ENCODE measurements at regions not wholly inside any gene's neighbourhood (a gene's known extent, or its start where the extent isn't known, plus 50 kb on each side); places are given as distances from the start of the nearest gene placed in this dataset.
"Not testable (repeated sequence)": the region's sequence is repeated elsewhere in the genome, so short reads cannot be mapped to it uniquely, and the experiment has no call there.

DNA sequence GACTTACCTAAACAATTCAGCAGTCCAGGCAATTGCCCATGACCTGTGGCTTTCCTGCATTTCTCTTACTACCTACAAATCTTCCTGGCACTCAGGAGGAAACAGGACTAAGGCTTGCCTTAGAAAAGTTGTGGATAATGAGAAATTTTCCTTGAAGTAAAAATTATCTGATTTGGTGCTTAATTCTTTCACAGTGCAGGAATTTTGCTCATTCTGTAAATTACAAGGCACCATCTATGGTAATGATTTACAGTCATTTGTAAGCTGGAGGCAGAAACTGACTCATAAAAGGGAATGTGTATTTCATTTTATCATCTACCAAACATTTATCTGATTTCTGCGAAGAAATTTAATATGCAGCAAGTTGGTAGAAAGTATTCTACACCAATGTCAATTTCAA lies 211.5 kb upstream of the FKBP1C start:
- no peak for ATAC-seq

DNA sequence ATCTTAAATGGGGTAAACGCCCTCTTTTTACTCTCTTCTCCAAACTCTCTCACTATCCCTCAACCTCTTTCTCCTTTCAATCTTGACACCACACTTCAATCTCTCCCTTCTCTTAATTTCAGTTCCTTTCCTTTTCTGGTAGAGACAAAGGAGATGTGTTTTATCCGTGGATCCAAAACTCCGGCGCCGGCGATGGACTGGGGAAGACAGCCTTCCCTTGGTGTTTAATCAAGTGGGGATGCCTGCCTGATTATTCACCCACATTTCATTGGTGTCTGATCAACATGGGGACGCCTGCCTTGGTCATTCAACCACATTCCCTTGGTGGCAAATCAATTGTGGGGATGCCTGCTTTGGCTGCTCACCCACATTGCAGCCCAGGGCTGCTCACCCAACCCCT lies 205.3 kb upstream of the FKBP1C start:
- intact Hi-C loops (cut with DNase I): not testable (repeated sequence)

More for the DNA sequence above, 211.5 kb upstream of the FKBP1C start:
- Histone ChIP-seq H3K36me3 (no peaks in the 10 kb centered on the region), H3K4me1 (no peaks in the 10 kb centered on the region), H3K27ac (no peak overlapping the region), H3K4me3 (no peak overlapping the region), H3K27me3 (no peaks in the 10 kb centered on the region), H3K9me3 (peaks cover 0 to 3% of the 10 kb centered on the region in 2 donors)
- intact Hi-C loops (cut with DNase I): no loop called here
- no peak for DNase-seq
- TF ChIP-seq CTCF (IDR thresholded peaks at IDR 0.05): no peak

DNA sequence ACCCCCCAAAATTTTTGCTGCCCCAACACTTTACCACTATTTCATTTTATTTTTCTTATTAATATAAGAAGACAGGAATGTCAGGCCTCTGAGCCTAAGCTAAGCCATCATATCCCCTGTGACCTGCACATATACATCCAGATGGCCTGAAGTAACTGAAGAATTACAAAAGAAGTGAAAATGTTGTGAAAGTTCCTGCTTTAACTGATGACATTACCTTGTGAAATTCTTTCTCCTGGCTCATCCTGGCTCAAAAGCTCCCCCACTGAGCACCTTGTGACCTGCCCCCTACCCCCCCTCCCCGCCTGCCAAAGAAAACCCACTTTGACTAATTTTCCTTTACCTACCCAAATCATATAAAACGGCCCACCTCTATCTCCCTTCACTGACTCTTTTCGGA lies 200.3 kb upstream of the FKBP1C start:
- H3K36me3 ChIP-seq; H3K9me3 ChIP-seq; ATAC-seq; H3K27ac ChIP-seq; DNase-seq; intact Hi-C loops (cut with DNase I); H3K4me3 ChIP-seq; H3K27me3 ChIP-seq; H3K4me1 ChIP-seq: not testable (repeated sequence)

More for the DNA sequence above, 205.3 kb upstream of the FKBP1C start:
- DNase-seq: peak in 1 of 4 donors; percentile 71
- not testable (repeated sequence) for H3K27ac ChIP-seq, H3K4me3 ChIP-seq, ATAC-seq, H3K9me3 ChIP-seq, H3K36me3 ChIP-seq, H3K4me1 ChIP-seq, H3K27me3 ChIP-seq

- TF ChIP-seq CTCF (IDR thresholded peaks at IDR 0.05): no peak
- peaks cover 0 to 2% of the 10 kb centered on the region in 2 donors for H3K9me3 ChIP-seq
- H3K27ac ChIP-seq: no peak overlapping the region
- intact Hi-C loops (cut with DNase I): no loop called here
- DNase-seq (no peak), ATAC-seq (no peak)
- no peaks in the 10 kb centered on the region for H3K27me3 ChIP-seq
- no peaks in the 10 kb centered on the region for H3K36me3 ChIP-seq
- no peak overlapping the region for H3K4me3 ChIP-seq
- H3K4me1 ChIP-seq: no peaks in the 10 kb centered on the region
Observed at GRCh38 chr6:63014290-63014689, 197.0 kb upstream of the FKBP1C start.

DNA sequence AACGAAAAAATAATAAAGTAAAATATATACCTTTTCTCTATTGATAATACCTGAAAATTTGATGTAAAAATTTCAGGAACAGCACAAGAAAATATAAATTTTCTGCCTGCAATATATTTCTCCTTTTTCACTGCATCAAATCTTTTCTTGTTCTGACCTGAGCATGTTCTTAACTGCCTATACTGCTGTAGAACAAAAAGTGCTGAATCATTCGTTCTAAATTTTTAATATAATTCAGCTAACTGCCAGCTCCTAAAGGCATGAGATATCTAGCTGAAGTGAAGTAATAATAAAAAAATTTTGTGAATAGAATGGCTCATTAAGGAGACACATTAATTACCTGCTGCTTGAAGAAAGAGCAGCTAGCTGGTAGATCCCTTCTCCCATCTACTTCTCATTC lies 188.6 kb upstream of the FKBP1C start:
- H3K36me3 ChIP-seq: no peaks in the 10 kb centered on the region
- DNase-seq (no peak), ATAC-seq (no peak)
- intact Hi-C loops (cut with DNase I): no loop called here
- no peaks in the 10 kb centered on the region for H3K27me3 ChIP-seq
- H3K4me1 ChIP-seq: no peaks in the 10 kb centered on the region
- no peak overlapping the region for H3K4me3 ChIP-seq
- no peak for TF ChIP-seq CTCF (IDR thresholded peaks at IDR 0.05)
- no peak overlapping the region for H3K27ac ChIP-seq
- H3K9me3 ChIP-seq: no peaks in the 10 kb centered on the region

DNA sequence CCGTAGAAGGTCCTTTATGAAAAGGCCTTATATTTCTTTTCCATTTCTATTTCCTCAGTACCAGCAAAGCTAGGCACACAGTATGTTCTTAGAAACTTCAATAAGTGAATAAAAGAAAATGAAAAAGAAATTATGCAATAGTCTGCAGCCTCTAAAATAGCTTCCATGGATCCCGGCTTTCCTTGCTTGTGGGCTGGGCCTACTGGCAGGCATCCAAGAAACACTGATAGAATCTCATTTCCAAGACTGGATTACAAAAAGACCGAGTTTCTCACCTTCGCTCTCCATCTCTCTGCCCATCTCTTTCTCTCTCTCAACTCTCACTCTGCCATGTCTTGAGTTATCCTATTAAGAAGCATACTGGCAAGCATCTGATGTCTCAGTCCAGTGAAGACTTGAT lies 187.5 kb upstream of the FKBP1C start:
- no peak for DNase-seq
- Histone ChIP-seq H3K27me3 (no peaks in the 10 kb centered on the region), H3K27ac (no peak overlapping the region), H3K4me3 (no peak overlapping the region), H3K36me3 (no peaks in the 10 kb centered on the region), H3K4me1 (no peaks in the 10 kb centered on the region), H3K9me3 (no peaks in the 10 kb centered on the region)
- intact Hi-C loops (cut with DNase I): no loop called here
- no peak for TF ChIP-seq CTCF (IDR thresholded peaks at IDR 0.05)
- ATAC-seq: no peak
